ENCODE measurements at regions not wholly inside any gene's neighbourhood (a gene's known extent, or its start where the extent isn't known, plus 50 kb on each side); places are given as distances from the start of the nearest gene placed in this dataset.

GRCh38 chr15:62966294-62967078 is 76.1 kb upstream of the TPM1 start:
- no peak for DNase-seq

GRCh38 chr15:62968699-62969098 is 73.8 kb upstream of the TPM1 start:
- no peak for DNase-seq

- no peak for DNase-seq
Observed at GRCh38 chr15:62969442-62970089, 73.0 kb upstream of the TPM1 start.

- DNase-seq = no peak
Observed at GRCh38 chr15:62972814-62973213, 69.7 kb upstream of the TPM1 start.

- no peak for DNase-seq
Observed at GRCh38 chr15:62975515-62975914, 67.0 kb upstream of the TPM1 start.

GRCh38 chr15:62976301-62976881 is 66.2 kb upstream of the TPM1 start:
- DNase-seq = no peak

- no peak for DNase-seq
Observed at GRCh38 chr15:62977952-62978811, 64.4 kb upstream of the TPM1 start.

GRCh38 chr15:62979252-62979651 is 63.3 kb upstream of the TPM1 start:
- DNase-seq = no peak

- no peak for DNase-seq
Observed at GRCh38 chr15:62981071-62981470, 61.5 kb upstream of the TPM1 start.

- no peak for DNase-seq
Observed at GRCh38 chr15:62983956-62984355, 58.6 kb upstream of the TPM1 start.

GRCh38 chr15:62985768-62986167 is 56.8 kb upstream of the TPM1 start:
- DNase-seq = no peak

- no peak for DNase-seq
Observed at GRCh38 chr15:62986948-62987347, 55.6 kb upstream of the TPM1 start.

- DNase-seq = no peak
Observed at GRCh38 chr15:62988701-62989100, 53.8 kb upstream of the TPM1 start.

- DNase-seq = no peak
Observed at GRCh38 chr15:62989366-62990055, 53.0 kb upstream of the TPM1 start.

- DNase-seq = no peak
Observed at GRCh38 chr15:62991698-62992097, 50.8 kb upstream of the TPM1 start.

GRCh38 chr15:62992302-62992701 is 50.2 kb upstream of the TPM1 start:
- no peak for DNase-seq

Measured in hindlimb muscle (tissue), 1 donor.